ENCODE measurements at regions not wholly inside any gene's neighbourhood (a gene's known extent, or its start where the extent isn't known, plus 50 kb on each side); places are given as distances from the start of the nearest gene placed in this dataset.

DNA sequence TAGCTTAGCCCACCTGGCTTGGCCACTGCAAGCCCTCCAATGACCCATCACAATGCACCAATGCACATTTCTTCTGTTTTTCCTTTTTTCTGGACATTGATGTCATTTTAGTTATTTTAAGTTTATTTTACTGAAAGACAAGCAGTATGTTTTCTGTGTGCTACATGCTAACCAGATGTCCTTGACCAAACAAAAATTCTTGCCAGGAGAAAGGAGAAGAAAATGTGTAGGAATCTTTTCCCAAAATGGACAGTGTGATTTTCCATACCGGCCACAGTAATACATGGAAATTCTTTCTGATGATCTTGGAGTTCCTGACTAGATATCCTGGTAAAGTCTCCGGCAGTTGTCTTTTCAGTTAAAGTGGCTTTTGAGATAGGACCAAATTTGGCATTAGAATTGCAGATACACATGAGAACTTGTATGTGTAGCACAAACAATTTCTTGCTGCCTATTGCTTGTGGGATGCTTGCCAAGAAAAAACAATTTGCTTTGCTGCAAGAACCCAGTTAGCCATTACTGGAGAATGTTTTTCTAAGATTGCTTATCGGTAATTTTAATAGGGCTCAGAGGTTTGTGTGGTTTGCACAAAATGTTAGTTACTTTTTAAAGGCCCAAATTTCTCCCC is 696.5 kb upstream of the CITED2 start:
- DNase-seq = no peak

GRCh38 chr6:140069576-140069975 is 695.1 kb upstream of the CITED2 start:
- DNase-seq = no peak

DNA sequence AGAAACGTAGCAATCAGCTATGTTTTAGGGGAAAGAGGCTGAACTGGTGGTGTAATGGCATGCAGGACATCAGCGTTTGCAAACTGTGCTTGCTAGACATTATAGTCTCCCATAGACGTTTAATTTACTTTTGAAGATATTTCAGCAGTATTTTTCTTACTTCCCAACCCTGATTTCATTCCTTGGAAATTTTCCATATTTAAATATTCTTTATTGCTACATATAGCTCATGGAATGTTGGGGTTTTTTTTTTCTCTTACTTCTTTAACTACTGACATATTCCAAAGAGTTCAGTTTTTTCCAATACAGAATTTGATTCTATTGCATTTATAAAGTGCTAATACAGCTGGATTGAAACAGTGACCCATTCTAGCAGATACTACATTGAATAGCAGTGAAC is 694.4 kb upstream of the CITED2 start:
- no peak for DNase-seq

DNA sequence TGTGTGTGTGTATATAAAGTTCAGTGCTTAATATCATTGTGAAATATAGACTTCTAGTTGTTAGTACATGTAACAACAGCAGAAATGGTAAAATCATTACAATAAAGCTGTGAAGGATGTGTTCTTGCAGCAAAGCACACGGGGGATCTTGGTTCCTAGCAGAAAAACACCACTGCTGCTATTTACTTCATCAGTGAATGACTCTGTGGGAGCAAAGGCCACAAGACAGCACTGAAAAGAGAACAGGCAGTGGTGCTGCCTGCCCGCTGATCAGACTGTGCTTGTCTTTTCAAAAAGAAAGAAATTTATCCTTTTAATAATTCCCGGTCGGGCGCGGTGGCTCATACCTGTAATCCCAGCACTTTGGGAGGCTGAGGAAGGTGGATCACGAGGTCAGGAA is 689.9 kb upstream of the CITED2 start:
- no peak for DNase-seq

- DNase-seq = no peak
Observed at GRCh38 chr6:140063021-140063399, 688.6 kb upstream of the CITED2 start.

DNA sequence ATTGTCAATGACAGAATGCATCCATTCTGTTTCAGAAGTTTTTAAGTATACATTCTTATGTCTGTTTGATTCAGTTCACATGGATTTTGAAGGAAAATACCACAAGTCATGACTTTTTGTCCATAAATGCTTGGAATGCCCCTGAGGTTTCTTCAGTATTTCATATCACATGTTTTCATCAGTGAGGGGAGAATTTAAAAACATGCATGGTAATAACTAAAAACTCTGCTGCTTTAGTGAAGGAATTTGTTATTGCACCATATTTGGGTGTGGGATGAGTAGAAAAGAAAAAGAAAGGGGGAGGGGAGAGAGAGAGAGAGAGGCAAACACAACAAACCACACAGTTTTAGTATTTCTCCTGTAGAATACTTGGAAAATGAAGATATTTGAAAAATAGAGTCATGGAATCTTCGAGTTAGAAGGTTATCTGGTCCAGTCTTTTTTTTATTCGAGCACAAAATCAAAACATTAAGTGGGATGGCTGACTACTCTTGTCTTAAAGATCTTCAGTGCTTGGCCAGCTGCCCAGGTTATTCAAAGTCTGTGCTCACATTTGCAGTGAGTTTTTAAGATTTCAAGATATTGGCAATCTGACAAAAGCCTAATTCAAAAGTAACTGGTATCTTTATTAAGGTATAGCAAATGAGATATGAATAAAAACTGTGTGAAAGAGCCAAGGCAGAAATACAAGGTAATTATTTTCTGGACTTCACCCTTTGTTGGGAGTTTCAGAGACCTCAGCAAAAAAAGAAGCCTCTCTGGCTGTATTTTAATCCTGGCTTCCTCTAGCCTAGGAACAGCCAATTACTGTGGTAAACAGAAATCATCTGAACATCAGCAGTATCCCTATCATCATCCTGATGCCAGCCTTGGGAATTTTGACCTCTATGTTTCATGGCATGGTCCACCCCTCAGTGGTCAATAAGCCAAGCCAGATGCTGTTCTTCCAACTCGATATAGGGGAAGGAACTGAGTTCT is 687.9 kb upstream of the CITED2 start:
- no peak for DNase-seq

GRCh38 chr6:140061110-140062042 is 686.9 kb upstream of the CITED2 start:
- DNase-seq = no peak

DNA sequence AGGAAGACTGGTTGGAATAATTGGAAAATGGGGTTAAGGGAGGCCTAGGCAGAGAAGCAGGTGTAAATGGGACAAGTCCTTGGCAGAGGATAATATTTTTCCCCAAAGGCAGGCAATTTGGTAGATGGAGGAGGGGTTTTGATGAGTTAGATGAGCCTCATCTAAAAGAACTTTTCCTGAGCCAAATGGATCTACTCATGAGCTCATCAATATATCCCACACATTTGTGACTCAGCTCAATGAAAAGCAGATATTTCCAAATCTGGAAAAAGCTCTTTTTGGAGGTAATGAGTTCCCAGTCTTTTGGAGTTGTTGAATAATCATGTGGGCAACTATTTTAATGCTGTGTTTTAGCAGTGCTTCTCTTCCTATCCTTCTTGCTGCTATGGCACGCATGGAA is 685.5 kb upstream of the CITED2 start:
- DNase-seq = no peak

- no peak for DNase-seq
Observed at GRCh38 chr6:140058863-140059262, 684.4 kb upstream of the CITED2 start.

DNA sequence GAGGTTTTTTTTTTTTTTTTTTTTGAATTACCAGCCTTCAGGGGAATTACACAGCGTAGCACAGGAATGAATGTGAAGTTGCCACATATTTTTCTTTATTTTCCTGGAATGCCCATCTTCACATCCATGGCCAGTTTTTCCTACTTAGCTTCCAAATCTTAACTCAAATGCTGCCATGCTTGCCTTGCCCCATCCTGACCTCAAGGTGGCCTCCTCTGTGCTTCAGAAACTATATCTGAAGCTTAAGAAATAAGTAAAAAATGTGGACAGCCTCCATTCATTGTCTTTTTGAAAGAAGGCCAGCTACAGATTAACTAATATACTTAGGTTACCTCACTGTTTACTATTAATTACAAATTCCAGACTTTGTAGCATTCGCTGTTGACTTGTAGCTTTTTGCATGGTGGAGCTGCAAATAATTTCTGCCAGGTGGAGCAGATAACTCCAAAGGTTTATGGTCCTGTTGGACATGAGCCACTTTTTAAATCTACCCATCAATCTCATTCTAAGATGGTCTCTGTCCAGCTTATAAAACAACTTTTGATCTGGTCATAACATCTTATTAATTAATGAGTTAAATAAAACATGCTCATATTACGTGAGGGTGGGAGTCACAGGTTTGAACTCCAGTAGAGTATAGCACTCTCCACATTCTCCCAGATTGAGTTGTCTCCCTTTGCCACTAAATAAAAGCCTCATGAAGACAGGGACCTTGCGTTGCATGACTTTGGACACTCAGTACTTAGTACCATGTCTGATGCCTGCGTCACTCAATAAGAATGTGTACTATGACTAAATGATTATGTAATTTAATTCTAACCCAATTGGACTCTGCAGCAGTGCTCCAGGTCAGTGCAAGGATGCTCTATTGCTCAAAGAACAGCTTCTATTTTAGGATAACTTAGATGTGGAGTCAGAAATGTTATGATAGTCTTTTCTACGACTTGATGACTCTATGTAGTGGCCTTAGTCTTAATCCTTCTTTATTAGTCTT is 678.6 kb upstream of the CITED2 start:
- DNase-seq = no peak

DNA sequence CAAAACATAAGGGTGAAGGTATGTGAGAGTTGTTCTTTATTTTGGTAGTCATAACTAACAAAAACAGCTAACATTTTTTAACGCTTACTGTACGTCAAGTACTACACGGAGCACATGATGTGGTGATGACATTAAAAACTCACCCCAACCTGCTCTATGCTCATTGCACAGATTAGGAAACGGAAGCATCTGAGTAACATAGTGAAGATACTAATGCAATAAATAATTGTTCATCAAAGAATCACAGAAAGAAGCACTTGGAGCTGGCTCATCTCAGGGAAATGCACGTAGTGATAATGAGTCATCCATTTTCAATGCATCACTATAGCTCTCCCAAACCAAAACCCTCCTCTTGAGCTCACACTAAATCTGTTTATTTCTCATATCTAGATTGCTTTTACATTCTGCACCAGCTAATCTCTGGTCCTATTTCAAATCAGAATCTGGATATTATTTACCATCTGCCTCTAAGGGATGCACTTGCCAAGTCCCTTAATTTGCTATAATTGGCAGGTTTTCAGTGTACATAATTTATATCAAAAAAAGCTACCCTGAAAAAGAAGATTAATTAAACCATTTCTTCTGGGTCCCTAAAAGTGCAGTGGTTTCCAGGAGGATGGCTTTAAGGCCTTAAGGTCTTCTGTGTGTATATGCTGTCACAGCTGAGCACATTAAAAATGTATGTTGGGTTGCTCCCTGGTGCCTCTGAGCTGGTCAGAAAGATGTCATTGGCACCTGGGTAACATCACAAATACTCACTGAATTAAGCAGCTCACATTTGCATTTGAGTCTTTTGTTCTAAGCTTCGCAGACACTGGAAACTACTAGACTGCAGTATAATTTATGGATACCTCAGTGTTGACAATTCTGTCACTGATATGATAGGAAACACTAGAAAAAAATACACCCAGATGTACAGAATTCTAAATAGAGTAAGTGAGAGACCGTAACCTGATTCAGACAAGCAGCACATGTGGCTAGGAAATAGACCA is 677.4 kb upstream of the CITED2 start:
- no peak for DNase-seq

- no peak for DNase-seq
Observed at GRCh38 chr6:140050101-140050995, 675.9 kb upstream of the CITED2 start.

DNA sequence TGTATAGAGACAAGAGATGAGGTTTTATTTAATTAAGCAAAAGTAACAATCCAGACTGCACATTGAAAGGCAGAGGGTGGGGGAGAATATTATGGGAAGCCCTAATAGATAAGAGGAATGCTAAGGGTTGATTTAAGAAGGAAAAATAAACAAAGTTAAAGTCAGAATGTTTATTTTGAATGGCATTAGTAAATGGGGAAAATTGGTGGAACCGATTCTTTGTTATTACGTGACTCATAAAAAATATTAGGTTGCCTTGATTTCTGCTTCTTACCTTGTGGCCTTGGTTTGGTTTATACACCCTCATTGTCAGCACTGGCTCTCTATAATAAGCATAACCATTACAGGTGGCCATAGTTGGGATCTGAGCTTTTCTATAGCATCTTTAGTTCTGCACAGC is 674.8 kb upstream of the CITED2 start:
- no peak for DNase-seq

GRCh38 chr6:140048202-140048790 is 673.8 kb upstream of the CITED2 start:
- DNase-seq = no peak

GRCh38 chr6:140047321-140047720 is 672.9 kb upstream of the CITED2 start:
- DNase-seq = no peak

DNA sequence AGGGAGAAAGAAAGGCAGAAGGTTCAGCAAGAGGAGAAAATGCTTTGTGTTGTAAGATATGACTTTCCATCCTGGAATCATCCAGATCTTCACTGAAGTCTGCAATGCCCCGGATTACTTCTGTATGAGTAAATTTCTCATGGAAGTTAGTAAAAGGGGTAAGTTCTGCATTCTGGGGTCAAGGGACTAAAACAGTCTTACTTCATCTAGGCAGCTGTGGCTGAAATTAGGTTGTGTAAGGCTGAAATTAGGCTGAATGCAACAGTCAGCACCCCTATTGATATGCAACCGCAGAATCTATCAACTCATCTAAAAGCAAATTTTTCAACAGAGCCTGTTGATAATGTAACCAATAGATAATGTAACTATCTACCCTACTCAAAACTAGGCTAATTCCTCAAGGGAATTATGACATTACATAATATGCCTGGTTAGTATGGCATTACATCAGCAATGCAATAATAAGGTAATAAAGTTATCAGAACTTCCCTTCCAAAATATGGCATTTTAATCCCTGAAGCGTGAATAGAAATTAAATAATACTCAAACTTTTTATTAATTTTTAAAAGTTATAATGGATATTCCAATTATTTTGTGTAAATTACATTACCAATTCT is 671.7 kb upstream of the CITED2 start:
- no peak for DNase-seq

GRCh38 chr6:140045116-140045515 is 670.7 kb upstream of the CITED2 start:
- DNase-seq = no peak

- no peak for DNase-seq
Observed at GRCh38 chr6:140044626-140045025, 670.2 kb upstream of the CITED2 start.
